ENCODE measurements at regions not wholly inside any gene's neighbourhood (a gene's known extent, or its start where the extent isn't known, plus 50 kb on each side); places are given as distances from the start of the nearest gene placed in this dataset.

DNA sequence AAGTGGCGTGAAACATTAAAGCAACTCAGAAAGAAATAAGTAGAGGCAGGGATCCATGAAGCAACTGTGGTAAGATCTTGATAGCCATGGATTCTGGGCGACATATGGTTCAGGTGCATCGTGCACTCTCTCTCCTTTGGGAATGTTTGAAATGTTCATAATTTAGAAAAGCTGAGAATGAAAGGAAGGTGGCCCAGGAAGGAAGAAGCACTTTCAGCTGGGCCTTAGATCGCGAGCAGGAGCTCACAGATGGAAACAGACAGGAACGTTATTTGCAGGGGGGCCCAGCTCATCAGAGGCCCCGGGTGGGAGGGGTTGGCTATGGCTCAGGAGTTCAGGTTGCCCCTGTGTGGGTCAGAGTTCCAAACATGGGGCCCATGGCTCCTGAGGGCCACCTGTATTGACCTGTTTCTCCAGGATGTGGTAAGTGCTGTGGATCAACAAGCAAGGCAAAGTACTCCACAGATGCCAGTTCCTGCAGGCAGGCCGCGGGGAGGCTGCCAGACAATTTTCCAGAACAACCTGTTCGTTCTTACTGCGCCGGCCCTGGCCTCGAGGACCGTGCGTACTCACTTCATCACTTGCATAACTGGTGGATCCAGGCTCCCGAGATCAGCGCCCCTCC is 253.2 kb downstream of the TOMM20 start:
- FAIRE-seq (peak; percentile 77), DNase-seq (ENCODE audit: low spot score) (peak; percentile 90), ATAC-seq (peak; percentile 78)
- intact Hi-C loops (cut with micrococcal nuclease; ENCODE audit: unreplicated experiment): loop anchor here (1.0 to 10.0 kb wide), 3 partner anchors 61 to 103 kb away; no protein-coding TSS in a partner anchor
- H3K79me2 ChIP-seq (ENCODE audit: insufficient read depth, low read length): peaks cover 8% of the 10 kb centered on the region
- peak overlapping the region; percentile 98 for H3K27ac ChIP-seq (ENCODE audit: extremely low read length, insufficient read depth, low read length)
- H2AFZ ChIP-seq (ENCODE audit: low read length): no peak overlapping the region
- H3K27me3 ChIP-seq (ENCODE audit: control insufficient read depth in 1 of 2, insufficient read depth in 2 of 2, low read length in 2 of 2): no peaks in the 10 kb centered on the region; a peak in 1 of 5 replicates
- POLR2A ChIA-PET: interaction anchor here (0.9 to 4.5 kb wide), 45 partner anchors 10 to 397 kb away, joined by 3 to 178 read pairs (median 6); partner anchors contain the start of genes IRF2BP2 and TARBP1
- H3K36me3 ChIP-seq (replicated peaks in 1 of 2; ENCODE audit: control insufficient read depth in 1 of 2, insufficient read depth in 2 of 2, low read length in 2 of 2): no peaks in the 10 kb centered on the region; a peak in 1 of 5 replicates
- H3K4me3 ChIP-seq (replicated peaks in 1 of 3; ENCODE audit: insufficient read depth in 1 of 3, low read depth in 2 of 3, low read length in 3 of 3): peak overlapping the region; percentile 36 to 71 (median 49)
- TSS peak; percentile 66 for BruUV-seq (replicated peaks)
- 2% methylated on average over 7 of the region's 17 CpGs for WGBS (ENCODE audit: low lambda C conversion rate)
- H4K20me1 ChIP-seq (ENCODE audit: insufficient read depth, low read length): no peaks in the 10 kb centered on the region
- in situ Hi-C loops (cut with HindIII; ENCODE audit: extremely low pct_ligation_motif_present, low pct_unique_long_range_greater_than_20kb): loop anchor here (5.0 to 10.0 kb wide), 4 partner anchors 82 to 381 kb away; partner anchors contain the start of gene IRF2BP2
- H3K9ac ChIP-seq (ENCODE audit: insufficient read depth, low read depth, low read length): peak overlapping the region; percentile 90
- peak overlapping the region; percentile 98 for H3K4me2 ChIP-seq (ENCODE audit: low read depth, low read length)
- peaks cover 93% of the 10 kb centered on the region for H3K4me1 ChIP-seq (ENCODE audit: insufficient read depth, low read length)
- H3K9me3 ChIP-seq (ENCODE audit: low read length): no peaks in the 10 kb centered on the region
- CTCF ChIA-PET (ENCODE audit: low intra/inter-chr PET ratio, low total read pairs): no interaction called here
- no peak for TF ChIP-seq REPIN1 (CRISPR knock-in tag; IDR thresholded peaks at IDR 0.05; ENCODE audit: borderline replicate concordance, low read depth)
- no peak for TF ChIP-seq NFYC (CRISPR knock-in tag; IDR thresholded peaks at IDR 0.05)
- TF ChIP-seq ZNF124 (CRISPR knock-in tag; IDR thresholded peaks at IDR 0.05): peak; percentile 78; the same call in 1 of the 2 replicates
- peak; percentile 47; the same call in 1 of the 2 replicates for TF ChIP-seq ZNF567 (CRISPR knock-in tag; IDR thresholded peaks at IDR 0.05; ENCODE audit: borderline replicate concordance)
- no peak for TF ChIP-seq ZNF780A (CRISPR knock-in tag; IDR thresholded peaks at IDR 0.05)
- TF ChIP-seq ZNF652 (CRISPR knock-in tag; IDR thresholded peaks at IDR 0.05; ENCODE audit: borderline replicate concordance, low read depth): peak; percentile 57; the same call in 1 of the 2 replicates
- TF ChIP-seq, protein P1, sequence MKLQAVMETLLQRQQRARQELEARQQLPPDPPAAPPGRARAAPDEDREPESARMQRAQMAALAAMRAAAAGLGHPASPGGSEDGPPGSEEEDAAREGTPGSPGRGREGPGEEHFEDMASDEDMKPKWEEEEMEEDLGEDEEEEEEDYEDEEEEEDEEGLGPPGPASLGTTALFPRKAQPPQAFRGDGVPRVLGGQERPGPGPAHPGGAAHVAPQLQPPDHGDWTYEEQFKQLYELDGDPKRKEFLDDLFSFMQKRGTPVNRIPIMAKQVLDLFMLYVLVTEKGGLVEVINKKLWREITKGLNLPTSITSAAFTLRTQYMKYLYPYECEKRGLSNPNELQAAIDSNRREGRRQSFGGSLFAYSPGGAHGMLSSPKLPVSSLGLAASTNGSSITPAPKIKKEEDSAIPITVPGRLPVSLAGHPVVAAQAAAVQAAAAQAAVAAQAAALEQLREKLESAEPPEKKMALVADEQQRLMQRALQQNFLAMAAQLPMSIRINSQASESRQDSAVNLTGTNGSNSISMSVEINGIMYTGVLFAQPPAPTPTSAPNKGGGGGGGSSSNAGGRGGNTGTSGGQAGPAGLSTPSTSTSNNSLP (IDR thresholded peaks at IDR 0.05; ENCODE audit: low read depth, low read length): peak; percentile 17; the same call in 1 of the 2 replicates
- peak; percentile 72; the same call in 1 of the 2 replicates for TF ChIP-seq PITX1 (CRISPR knock-in tag; IDR thresholded peaks at IDR 0.05)
- TF ChIP-seq MXD4 (CRISPR knock-in tag; IDR thresholded peaks at IDR 0.05): 0 out of 2 replicates have a peak, but pooled peaks have one; percentile 45
- TF ChIP-seq, protein P2, sequence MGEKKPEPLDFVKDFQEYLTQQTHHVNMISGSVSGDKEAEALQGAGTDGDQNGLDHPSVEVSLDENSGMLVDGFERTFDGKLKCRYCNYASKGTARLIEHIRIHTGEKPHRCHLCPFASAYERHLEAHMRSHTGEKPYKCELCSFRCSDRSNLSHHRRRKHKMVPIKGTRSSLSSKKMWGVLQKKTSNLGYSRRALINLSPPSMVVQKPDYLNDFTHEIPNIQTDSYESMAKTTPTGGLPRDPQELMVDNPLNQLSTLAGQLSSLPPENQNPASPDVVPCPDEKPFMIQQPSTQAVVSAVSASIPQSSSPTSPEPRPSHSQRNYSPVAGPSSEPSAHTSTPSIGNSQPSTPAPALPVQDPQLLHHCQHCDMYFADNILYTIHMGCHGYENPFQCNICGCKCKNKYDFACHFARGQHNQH (CRISPR knock-in tag; IDR thresholded peaks at IDR 0.05): peak; percentile 75
- TF ChIP-seq MYC (CRISPR knock-in tag; IDR thresholded peaks at IDR 0.05; ENCODE audit: borderline replicate concordance): peak; percentile 72
- no peak for TF ChIP-seq ZNF296 (CRISPR knock-in tag; conservative IDR thresholded peaks at IDR 0.05)
- TF ChIP-seq NPAS2 (CRISPR knock-in tag; IDR thresholded peaks at IDR 0.05; ENCODE audit: borderline replicate concordance): 0 out of 2 replicates have a peak, but pooled peaks have one; percentile 49
- TF ChIP-seq SOX6 (IDR thresholded peaks at IDR 0.05): no peak
- TF ChIP-seq SOX6 (CRISPR knock-in tag; IDR thresholded peaks at IDR 0.05): peak; percentile 58
- no peak for TF ChIP-seq SRSF1 (optimal IDR thresholded peaks at IDR 0.05; ENCODE audit: low read depth, low read length)
- peak; percentile 92; the same call in 1 of the 2 replicates for TF ChIP-seq RXRA (CRISPR knock-in tag; IDR thresholded peaks at IDR 0.05)
- peak; percentile 85; the same call in 1 of the 2 replicates for TF ChIP-seq MBD4 (IDR thresholded peaks at IDR 0.05; ENCODE audit: borderline replicate concordance, low read length)
- TF ChIP-seq, protein P3, sequence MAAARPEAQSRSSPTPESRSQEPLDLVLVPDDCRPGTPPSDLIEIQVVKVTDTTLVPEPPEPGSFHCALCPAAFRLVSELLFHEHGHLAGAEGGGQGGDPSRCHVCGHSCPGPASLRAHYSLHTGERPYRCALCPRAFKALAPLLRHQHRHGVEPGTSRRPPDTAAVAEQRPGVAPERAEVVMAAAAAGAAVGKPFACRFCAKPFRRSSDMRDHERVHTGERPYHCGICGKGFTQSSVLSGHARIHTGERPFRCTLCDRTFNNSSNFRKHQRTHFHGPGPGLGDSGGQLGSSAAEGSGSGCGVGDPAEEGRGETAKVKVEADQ (CRISPR knock-in tag; IDR thresholded peaks at IDR 0.05; ENCODE audit: borderline replicate concordance): 0 out of 2 replicates have a peak, but pooled peaks have one; percentile 14
- TF ChIP-seq NR2F1 (CRISPR knock-in tag; IDR thresholded peaks at IDR 0.05): peak in 1 of 2 experiments; percentile 71; a peak in 1 of 4 replicates
- TF ChIP-seq CBX5 (CRISPR knock-in tag; IDR thresholded peaks at IDR 0.05; ENCODE audit: borderline replicate concordance): peak; percentile 17; the same call in 1 of the 2 replicates
- peak; percentile 42; the same call in 1 of the 2 replicates for TF ChIP-seq ERF (CRISPR knock-in tag; IDR thresholded peaks at IDR 0.05)
